Activated CD4-positive, CD25-positive, alpha-beta regulatory T cell (primary cell): ENCODE measurements at regions not wholly inside any gene's neighbourhood (a gene's known extent, or its start where the extent isn't known, plus 50 kb on each side); places are given as distances from the start of the nearest gene placed in this dataset.

Experiments used
- DNase-seq, 4 experiments: peaks; one replicate each; lab custom pipeline; 2025; lab: John Stamatoyannopoulos, UW

- no peak for DNase-seq
Observed at GRCh38 chr11:119547511-119547910, 124.5 kb upstream of the THY1 start.

DNA sequence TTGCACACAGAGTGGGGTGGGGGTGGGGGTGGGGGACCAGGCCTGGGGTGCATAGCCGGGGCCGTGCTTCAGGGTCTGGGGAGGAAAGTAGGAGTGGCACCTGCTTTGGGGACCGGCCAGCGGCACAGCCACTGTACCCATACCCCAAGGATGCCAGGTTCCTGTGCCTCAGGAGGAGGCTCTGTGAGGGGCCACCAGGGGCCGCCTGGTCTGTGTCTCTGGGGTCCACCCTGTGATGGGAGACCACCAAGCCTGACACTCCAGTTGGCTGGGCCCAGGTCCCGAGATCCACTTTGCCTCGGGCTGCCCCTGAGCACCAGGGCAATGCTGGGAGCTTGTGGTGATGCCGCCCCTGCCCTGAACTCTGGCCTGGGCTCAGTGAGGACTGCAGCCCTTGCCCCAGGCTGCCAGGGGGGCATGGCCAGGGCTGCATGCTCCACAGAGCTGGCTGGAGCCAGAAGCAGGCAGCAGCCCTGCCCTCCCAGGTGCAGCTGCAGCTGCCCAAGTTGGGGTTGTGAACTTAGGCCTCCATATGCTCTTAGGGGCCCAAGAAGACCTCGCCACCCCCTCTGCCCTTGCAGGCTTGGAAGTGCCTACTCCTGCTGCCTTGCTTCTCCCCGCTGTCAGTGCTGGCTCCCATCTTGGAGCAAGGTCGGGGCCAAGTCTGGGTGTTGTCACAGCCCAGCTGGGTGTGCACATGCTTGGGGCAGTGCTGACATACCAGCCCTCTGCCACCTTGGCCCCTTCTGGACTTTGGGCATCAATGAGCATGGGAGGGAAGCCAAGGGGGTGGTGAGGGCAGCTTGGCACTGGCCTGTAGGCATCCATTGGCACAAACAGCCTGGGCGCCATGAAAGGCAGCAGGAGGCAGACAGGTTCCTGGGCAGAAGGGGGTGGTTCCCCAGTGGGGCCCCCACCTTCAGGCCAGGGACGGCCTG, 123.3 kb upstream of the THY1 start:
- no peak for DNase-seq

- no peak for DNase-seq
Observed at GRCh38 chr11:119540370-119541125, 117.6 kb upstream of the THY1 start.

- DNase-seq = no peak
Observed at GRCh38 chr11:119539583-119539982, 116.6 kb upstream of the THY1 start.

- DNase-seq = no peak
Observed at GRCh38 chr11:119538753-119539152, 115.8 kb upstream of the THY1 start.

DNA sequence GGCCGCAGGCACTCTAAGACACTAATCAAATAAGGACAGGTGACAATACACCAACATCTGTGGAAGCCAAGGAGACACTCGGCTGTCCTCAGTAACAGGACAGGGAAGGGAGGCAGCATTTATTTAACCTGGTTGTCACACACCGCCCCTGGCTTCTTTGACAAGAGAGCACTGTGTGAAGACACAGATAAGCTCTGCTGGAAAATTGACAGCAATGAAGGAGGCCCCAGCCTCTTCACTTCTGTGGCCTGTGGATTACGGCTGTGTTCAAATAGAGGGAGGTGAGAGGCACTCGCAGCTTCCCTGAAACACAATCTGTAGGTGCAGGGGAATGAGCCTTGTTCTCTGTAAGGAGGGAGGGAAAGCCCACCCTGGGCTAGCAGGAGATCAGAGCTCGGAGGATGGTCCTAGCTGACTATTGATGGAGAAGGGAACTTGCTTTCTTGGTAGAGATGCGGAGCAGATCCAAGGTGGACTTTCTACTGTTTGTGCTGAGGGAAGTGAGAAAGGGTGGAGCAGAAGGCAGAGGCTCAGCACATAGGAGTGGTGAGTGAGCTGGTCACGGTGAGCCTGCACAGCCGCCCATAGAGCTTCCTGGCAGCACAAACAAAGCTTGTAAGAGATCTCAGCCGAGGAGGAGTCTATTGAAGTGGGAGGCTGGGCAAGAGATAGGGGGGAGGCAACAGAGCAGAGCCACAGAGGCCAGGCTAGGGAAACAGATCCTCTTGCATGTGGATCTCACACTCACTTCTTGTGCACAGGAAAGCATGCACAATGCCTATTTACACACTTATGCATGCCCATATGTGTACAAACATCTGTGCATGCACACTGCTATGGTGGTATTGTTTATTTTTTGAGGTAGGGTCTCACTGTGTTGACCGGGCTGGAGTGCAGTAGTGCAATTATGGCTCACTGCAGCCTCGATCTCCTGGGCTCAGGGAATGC, 114.6 kb upstream of the THY1 start:
- no peak for DNase-seq

DNA sequence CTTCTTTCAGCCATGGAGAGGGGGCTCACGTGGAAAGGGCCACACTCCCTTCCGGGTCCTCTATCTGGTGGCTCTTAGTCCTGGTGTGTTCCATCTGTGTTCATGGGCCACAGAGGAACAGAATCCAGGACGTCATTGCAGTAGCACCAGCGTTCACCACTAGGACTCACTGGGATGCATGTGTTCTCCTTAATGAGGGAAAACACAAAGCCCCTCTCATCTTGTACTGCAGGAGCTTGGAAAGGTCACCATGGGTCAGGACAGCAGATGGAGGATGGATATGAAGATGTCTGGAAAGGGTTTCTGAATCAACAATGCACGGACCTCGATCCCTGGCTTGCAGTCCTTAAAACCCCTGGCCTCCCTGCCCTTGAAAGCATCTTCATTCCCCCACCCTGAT, 113.8 kb upstream of the THY1 start:
- no peak for DNase-seq

DNA sequence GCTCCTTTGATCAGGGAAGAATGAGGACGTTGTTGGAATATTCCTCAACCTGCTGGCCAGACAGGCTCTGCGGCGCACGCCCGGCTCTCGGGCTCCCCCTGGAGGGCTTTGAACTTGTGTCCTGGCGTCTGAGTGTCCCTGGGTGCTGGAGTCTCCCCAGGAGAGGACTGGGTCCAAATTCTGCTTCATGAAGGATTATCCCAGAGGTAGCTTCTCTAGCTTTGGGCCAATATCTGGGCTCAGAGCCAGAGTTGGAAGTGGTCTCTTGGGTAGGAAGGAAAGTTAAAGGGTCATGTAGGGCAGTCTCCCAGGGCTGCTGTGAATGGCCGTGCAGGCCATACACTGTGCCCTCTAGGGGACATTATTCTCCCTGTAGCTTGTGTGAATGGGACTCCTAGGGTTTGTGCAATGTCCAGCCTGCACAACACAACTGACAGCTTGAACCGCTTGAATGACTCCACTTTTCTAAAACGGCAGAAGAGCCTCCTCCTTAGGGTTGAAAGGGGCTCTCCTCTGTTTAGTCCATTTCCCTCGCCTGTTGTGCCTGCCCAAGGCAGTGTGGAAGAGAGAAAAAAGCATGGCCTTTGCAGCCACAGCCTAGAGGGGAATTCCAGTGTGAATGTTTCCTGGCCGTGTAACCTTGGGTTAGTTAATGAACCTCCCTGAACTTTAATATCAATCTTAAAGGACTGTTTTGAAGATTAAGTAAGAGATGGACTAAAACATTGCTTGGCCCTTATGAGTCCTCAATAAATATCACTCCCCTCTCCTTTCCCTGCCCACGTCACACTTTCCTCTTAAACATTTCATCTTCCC, 111.2 kb upstream of the THY1 start:
- peak in 3 of 4 experiments; percentile 13 to 40 (median 15) for DNase-seq

DNA sequence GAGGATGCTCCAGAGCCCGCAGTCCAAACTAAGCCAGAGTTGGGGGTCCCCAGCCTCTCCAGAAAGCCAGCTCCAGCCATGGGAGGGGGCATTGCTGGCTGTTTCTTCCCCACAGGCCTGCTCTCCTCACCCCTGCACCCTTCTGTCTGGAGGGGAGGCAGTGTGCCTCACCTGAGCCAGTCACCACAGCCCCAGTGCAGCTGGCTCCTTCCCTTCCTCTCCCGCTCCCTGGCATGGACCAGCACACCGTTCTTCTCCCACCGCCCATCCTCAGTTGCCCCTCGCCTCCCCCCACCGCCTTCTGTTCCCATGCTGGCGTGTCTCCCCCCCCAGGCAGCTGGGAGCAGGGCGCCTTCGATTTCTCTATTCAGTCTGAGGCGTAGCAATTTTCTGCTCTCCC, 110.5 kb upstream of the THY1 start:
- no peak for DNase-seq

DNA sequence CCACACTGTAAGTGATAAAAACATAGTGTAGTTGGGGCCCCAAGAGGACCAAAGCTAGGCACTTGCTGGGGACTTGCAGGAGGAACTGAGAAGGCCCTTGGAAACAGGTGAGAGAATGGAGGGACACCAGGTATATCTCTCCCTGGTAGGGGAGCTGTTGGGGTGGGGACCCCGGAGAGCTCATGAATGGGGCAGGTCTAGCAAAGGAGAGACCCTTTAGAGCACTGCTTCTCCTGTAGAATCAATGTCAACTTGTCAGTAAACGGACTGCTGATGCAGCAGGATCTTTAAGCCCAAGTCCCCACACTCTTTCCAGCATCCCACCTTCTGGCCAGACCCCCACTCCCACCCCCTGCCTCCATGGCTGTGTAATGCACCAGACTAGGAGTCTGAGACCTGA, 109.6 kb upstream of the THY1 start:
- DNase-seq = no peak

DNA sequence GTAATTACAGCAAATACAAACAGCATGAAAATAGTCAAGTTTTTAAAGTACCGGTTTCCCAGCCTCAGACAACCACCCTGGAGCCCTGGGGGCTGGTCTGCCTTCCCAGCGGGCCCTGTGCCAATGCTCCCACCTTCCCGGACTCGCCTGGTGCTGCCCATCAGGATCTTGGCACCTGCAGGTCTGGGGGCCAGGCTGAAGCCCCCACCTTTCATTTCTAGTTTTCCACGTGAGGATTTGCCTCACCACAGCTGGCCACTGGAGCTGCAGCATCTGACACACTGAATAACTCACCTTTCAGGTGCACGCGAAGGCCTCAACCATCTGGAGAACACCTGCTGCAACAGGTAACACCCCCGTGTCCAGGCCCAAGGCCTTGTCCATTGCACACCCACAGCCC, 108.7 kb upstream of the THY1 start:
- DNase-seq = no peak

DNA sequence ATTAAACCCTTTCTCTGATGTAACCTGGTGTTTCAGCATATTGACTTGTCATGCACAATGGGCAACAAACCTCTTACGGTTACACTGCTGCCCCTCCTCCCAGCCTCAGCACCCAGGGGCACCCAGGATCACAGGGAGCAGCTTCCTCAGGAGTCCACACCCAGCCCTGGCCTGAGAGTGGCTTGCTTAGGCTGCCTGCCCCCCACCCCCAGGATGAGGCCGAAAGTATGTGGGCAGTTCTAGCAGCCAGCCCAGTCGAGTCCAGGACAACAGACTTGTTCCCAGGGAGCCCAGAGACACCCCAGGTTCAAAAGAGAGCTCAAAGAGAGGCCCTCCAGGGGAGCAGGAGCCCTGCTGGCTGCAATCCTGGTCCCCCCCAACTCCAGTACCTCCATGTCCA, 108.1 kb upstream of the THY1 start:
- no peak for DNase-seq

GRCh38 chr11:119530509-119530908, 107.5 kb upstream of the THY1 start:
- no peak for DNase-seq

GRCh38 chr11:119529936-119530335, 107.0 kb upstream of the THY1 start:
- DNase-seq = no peak

DNA sequence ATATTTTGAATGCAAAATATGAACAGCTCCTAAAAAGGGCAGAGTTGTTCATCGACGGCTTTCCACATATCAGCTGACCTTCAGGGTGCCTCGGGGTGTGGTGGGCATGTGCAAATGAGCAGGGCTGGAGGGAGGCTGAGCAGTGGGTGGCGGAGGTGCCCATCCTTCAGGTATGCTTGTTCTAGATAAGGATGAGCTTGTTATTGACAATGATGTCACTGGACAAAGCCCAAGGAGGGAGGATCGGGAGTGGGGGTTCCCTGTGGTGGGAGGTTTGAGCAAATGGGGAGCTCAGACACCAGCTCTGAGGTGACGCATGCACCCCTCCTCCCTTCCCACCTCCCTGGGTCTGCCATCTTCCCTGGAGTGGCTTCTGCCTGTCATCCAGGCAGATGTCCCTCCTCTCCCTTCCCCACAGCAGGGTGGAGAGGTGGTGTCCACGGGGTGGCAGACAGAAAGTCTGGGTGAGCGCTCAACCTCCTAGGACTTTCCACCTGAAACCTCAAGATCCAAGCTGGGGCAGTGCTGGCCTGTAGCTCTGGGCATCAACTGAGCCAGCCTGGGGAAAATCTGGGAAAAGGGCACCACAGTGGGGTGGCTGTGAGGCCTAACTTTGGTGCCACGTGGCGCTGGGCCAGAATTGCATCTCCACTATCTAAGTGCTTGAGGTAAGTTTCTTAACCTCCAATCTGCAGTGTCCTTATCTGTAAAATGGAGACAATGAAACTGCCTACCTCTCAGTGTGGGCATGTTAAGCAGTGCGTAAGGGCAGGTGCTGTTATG, 106.3 kb upstream of the THY1 start:
- no peak for DNase-seq

DNA sequence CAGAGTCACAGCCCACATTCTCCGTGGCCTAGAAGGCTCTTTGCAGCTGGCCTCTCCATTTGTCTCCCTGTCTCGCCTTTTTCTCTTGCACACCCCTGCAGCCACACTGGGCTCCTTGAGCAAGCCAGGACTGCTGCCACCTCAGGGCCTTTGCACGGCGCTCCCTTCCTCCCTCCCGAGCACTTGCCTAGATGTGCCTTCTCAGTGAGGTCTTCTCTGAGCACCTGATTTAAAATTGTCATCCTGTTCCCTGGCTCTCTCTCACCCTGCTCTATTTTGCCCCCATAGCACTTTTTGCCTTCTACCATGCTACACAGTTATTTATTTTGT, 102.9 kb upstream of the THY1 start:
- DNase-seq = no peak

DNA sequence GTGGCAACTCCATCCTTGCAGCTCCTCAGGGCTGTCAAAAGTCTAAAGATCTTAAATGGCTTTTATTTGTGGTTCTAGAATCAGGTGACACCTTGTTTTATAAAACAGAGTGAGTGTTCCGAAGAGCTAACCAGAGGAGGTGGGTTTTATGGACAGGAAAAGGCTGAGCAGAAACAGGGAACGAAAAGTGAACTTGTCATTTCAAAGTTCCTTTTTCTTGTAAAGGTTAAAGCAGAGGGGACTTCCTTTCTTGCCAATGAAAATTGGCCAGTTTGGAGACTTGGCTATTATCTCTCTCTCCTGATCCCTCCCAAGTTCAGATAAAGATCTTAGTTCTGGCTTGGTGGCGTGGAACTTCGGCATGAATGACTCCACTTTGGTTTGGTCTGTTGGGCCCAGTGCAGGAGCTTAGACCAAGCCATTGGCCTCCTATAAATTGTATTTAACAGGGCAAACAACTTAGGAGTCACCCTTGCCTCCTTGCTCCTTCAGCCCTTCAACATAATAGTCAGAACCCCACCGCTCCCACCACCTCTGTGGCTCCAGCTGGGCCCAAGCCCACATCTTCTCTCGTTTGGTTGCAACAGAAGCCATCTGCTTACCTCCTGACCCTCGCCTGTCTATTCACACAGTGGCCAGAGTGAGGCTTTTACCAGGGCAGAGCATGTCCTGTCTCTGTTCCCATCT, 102.4 kb upstream of the THY1 start:
- no peak for DNase-seq

DNA sequence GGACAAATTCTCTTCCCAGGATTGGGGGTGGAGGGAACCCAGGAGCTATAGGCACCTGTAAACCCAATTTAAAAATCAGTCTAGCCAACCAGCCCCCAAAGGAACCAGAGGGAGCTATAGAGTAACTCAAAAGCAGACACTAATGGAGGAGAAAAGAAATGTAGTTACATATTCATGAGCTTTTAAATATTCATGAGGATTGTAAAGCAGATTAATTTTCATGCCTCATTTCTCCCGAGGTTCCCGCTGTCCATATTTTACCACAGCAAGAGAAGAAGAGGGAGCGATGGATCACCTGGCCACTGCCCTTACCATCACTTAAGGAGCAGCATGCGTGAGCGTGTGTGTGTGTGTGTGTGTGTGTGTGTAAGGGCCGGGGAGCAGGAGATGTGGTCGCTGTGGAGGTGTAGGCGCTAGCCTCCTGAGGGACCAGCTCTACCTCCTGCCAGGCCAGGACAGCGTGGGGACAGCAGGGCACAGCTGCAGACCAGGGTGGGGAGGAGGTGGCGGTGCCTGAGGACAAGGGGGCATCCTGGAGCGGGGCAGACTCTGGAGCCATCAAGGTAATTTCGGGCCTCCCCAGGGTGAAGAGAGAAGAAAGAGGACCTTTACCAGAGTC, 100.7 kb upstream of the THY1 start:
- DNase-seq = no peak

DNA sequence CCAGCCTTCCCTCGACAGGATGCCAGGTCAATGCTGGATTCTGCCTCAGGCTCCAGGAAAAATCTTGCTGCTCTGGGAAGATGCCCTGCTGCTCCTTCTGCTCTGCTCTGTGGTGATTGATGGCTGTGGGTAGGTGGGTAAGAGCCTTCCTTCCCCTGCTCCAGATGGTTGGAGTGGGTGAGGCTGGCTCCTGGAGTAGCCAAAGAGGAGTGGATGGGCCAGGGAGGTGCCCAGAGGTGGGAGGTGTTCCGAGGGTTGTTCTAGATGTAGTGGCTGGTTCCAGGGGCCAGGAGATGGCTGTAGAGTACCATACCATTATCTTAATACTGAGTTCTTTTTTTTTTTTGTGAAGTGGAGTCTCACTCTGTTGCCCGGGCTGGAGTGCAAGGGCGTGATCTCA, 99.6 kb upstream of the THY1 start:
- DNase-seq = no peak

DNA sequence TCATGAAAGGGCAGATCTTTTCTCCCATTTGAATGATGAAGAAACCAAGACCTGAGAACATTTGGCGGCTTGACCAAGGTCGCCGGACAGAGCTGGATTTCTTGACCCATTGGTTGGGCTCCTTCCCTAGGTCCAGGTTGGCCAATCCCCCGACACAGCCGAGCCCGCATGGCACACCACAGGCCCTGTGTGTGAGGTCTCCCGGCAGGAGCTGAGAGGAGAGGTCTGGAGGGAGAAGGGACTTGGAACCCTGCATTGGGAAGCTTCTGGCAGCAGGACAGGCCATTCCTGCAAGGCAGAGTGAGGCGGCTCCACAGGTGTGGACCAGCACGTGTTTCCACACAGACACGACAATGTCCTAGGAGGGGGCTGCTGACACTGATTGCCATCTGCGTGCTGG, 98.6 kb upstream of the THY1 start:
- DNase-seq = no peak
